Breast epithelium (tissue), 4 donors: ENCODE measurements at regions not wholly inside any gene's neighbourhood (a gene's known extent, or its start where the extent isn't known, plus 50 kb on each side); places are given as distances from the start of the nearest gene placed in this dataset.

Experiments
- DNase-seq, 2 donors: peaks; one replicate each; pipeline ENCODE4 v3.0.0-alpha.2; 2019; ENCODE audit warnings: low spot score in 2 of 2
- H3K27ac ChIP-seq, 2 donors: fragments of 200-600 bp; sonication (generic) in 1 of 2; one replicate each; pipeline ENCODE4 v1.5.1; 2016 to 2019; ENCODE audit warnings: mild to moderate bottlenecking in 1 of 2
- H3K27me3 ChIP-seq, 2 donors: fragments of 200-600 bp; sonication (generic) in 1 of 2; one replicate each; pipeline versions ENCODE4 v1.5.1 to v1.6.0; 2017 to 2019; ENCODE audit warnings: control low read depth in 1 of 2, mild to moderate bottlenecking in 1 of 2
- H3K36me3 ChIP-seq: fragments of 200-600 bp; one replicate; pipeline ENCODE4 v1.5.1; 2019
- H3K4me1 ChIP-seq, 2 donors: fragments of 200-600 bp; sonication (generic); one replicate each; pipeline ENCODE4 v1.5.1; 2016 to 2019; ENCODE audit warnings: control low read depth in 1 of 2
- H3K4me3 ChIP-seq, 3 donors: fragments of 200-600 bp; sonication (generic); 1 replicate in 2 of 3; 2 replicates in 1 of 3; pipeline ENCODE4 v1.5.1; 2016 to 2019; ENCODE audit warnings: mild to moderate bottlenecking in 3 of 3, moderate library complexity in 2 of 3
- H3K9me3 ChIP-seq, 2 donors: fragments of 200-600 bp; sonication (generic) in 1 of 2; one replicate each; pipeline ENCODE4 v1.5.1; 2016 to 2019; ENCODE audit warnings: control low read depth in 1 of 2
- CTCF ChIP-seq, 3 donors: fragments of 450-650 bp; IDR thresholded peaks; one replicate each; pipeline ENCODE4 v1.5.1; 2016 to 2017; ENCODE audit warnings: antibody characterized with exemption in 3 of 3, mild to moderate bottlenecking in 3 of 3, moderate library complexity in 3 of 3
- POLR2A ChIP-seq: fragments of 450-650 bp; IDR thresholded peaks from one replicate; pipeline ENCODE4 v1.6.1; 2016; ENCODE audit warnings: antibody characterized with exemption, mild to moderate bottlenecking, moderate library complexity
- POLR2AphosphoS5 ChIP-seq, 3 donors: sonication (generic); formaldehyde crosslinking; IDR thresholded peaks; one replicate each; pipeline ENCODE4 v1.6.1; 2017; ENCODE audit warnings: antibody characterized with exemption in 3 of 3
- intact Hi-C: fragments of 100-400 bp; cut with DNase I; formaldehyde crosslinking; loops from one replicate; pipeline ENCODE4 v1.15.1; 2023; ENCODE audit warnings: low total_unique reads

DNA sequence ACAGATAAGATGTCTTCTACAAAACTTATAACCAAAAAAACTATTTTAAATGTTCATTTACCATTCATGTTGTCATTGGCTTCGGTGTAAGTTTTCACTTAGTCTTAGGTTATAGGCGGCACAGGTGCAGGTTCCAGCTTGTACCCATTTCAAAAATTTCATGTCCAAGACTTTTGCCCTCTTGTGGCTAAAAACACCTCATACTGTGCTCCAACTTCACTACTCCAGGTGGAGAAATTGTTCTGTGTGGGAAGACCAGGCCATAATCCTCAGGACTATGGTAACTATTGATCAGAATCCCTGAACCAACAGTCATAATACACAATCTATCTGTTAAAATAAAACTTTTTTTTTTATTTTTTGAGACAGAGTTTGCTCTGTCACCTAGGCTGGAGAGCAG, 95.2 kb upstream of the ATP11B start:
- Histone ChIP-seq H3K4me1 (no peaks in the 10 kb centered on the region), H3K9me3 (no peaks in the 10 kb centered on the region), H3K36me3 (no peaks in the 10 kb centered on the region), H3K27me3 (no peaks in the 10 kb centered on the region), H3K27ac (no peak overlapping the region), H3K4me3 (no peak overlapping the region)
- intact Hi-C loops = no loop called here
- no peak for DNase-seq
- TF ChIP-seq CTCF (IDR thresholded peaks at IDR 0.05) (no peak), POLR2AphosphoS5 (IDR thresholded peaks at IDR 0.05) (no peak), POLR2A (no peak)

- Histone ChIP-seq H3K4me1 (no peaks in the 10 kb centered on the region), H3K36me3 (no peaks in the 10 kb centered on the region), H3K4me3 (no peak overlapping the region), H3K9me3 (no peaks in the 10 kb centered on the region), H3K27me3 (no peaks in the 10 kb centered on the region), H3K27ac (no peak overlapping the region)
- DNase-seq = no peak
- TF ChIP-seq POLR2A (no peak), POLR2AphosphoS5 (IDR thresholded peaks at IDR 0.05) (no peak), CTCF (IDR thresholded peaks at IDR 0.05) (no peak)
- intact Hi-C loops = no loop called here
Observed at GRCh38 chr3:182699550-182700170, 93.6 kb upstream of the ATP11B start.

- Histone ChIP-seq H3K27me3 (no peaks in the 10 kb centered on the region), H3K4me3 (no peak overlapping the region), H3K27ac (no peak overlapping the region), H3K9me3 (no peaks in the 10 kb centered on the region), H3K4me1 (no peaks in the 10 kb centered on the region), H3K36me3 (no peaks in the 10 kb centered on the region)
- DNase-seq = no peak
- intact Hi-C loops = no loop called here
- TF ChIP-seq CTCF (IDR thresholded peaks at IDR 0.05) (no peak), POLR2AphosphoS5 (IDR thresholded peaks at IDR 0.05) (no peak), POLR2A (no peak)
Observed at GRCh38 chr3:182702216-182702615, 91.1 kb upstream of the ATP11B start.

DNA sequence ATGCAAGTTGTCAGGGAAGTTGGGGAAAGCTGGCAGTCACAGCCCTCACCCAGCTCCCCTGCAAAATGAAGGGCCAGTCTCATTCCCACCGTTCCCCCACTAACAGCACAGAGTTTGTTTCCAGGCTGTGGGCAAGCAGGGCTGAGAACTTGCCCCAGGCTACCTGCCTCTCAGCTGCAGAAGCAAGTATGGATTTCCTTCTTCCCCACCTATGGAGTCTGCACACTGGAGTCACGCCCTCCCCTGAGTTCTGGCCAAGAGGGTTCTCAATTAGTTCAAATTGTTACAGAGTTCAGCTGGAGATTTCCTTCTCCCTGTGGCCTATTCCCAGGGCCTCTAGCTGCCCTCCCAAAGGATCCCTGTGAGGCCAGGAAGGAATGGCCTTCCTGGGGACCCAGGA, 90.1 kb upstream of the ATP11B start:
- H3K4me3 ChIP-seq = no peak overlapping the region
- no peaks in the 10 kb centered on the region for H3K36me3 ChIP-seq
- DNase-seq = no peak
- no peaks in the 10 kb centered on the region for H3K9me3 ChIP-seq
- no peak for TF ChIP-seq POLR2AphosphoS5 (IDR thresholded peaks at IDR 0.05)
- TF ChIP-seq POLR2A = no peak
- no peak for TF ChIP-seq CTCF (IDR thresholded peaks at IDR 0.05)
- no peak overlapping the region for H3K27ac ChIP-seq
- H3K4me1 ChIP-seq = no peaks in the 10 kb centered on the region
- intact Hi-C loops = no loop called here
- no peaks in the 10 kb centered on the region for H3K27me3 ChIP-seq

- TF ChIP-seq POLR2A (no peak), CTCF (IDR thresholded peaks at IDR 0.05) (no peak), POLR2AphosphoS5 (IDR thresholded peaks at IDR 0.05) (no peak)
- intact Hi-C loops = no loop called here
- no peaks in the 10 kb centered on the region for H3K27me3 ChIP-seq
- no peak overlapping the region for H3K4me3 ChIP-seq
- no peaks in the 10 kb centered on the region for H3K36me3 ChIP-seq
- H3K27ac ChIP-seq = no peak overlapping the region
- H3K4me1 ChIP-seq = no peaks in the 10 kb centered on the region
- no peak for DNase-seq
- no peaks in the 10 kb centered on the region for H3K9me3 ChIP-seq
Observed at GRCh38 chr3:182704926-182705325, 88.4 kb upstream of the ATP11B start.
